Renal cortex interstitium (tissue), 11 donors: ENCODE measurements at regions not wholly inside any gene's neighbourhood (a gene's known extent, or its start where the extent isn't known, plus 50 kb on each side); places are given as distances from the start of the nearest gene placed in this dataset.
"Not testable (repeated sequence)": the region's sequence is repeated elsewhere in the genome, so short reads cannot be mapped to it uniquely, and the experiment has no call there.

Experiments
- DNase-seq, 11 donors: peaks; one replicate each; pipeline ENCODE4 v3.0.0-alpha.2; 2013; ENCODE audit warnings: low read depth in 9 of 11, low spot score in 4 of 11; ENCODE audit errors: extremely low read depth in 1 of 11

GRCh38 chr3:101143012-101143411 lies 149.8 kb upstream of the ABI3BP start:
- no peak for DNase-seq

- no peak for DNase-seq
Observed at GRCh38 chr3:101142160-101142559, 148.9 kb upstream of the ABI3BP start.

GRCh38 chr3:101141135-101141534 lies 147.9 kb upstream of the ABI3BP start:
- DNase-seq = no peak

- DNase-seq = no peak
Observed at GRCh38 chr3:101138817-101139216, 145.6 kb upstream of the ABI3BP start.

GRCh38 chr3:101134331-101134730 lies 141.1 kb upstream of the ABI3BP start:
- no peak for DNase-seq

- DNase-seq = no peak
Observed at GRCh38 chr3:101133652-101134051, 140.4 kb upstream of the ABI3BP start.

- DNase-seq = not testable (repeated sequence)
Observed at GRCh38 chr3:101133197-101133596, 140.0 kb upstream of the ABI3BP start.

GRCh38 chr3:101131767-101132166 lies 138.5 kb upstream of the ABI3BP start:
- no peak for DNase-seq

- DNase-seq = no peak
Observed at GRCh38 chr3:101128786-101129185, 135.6 kb upstream of the ABI3BP start.

- DNase-seq = no peak
Observed at GRCh38 chr3:101128001-101128400, 134.8 kb upstream of the ABI3BP start.

GRCh38 chr3:101124125-101124524 lies 130.9 kb upstream of the ABI3BP start:
- no peak for DNase-seq

- DNase-seq = no peak
Observed at GRCh38 chr3:101123081-101123480, 129.9 kb upstream of the ABI3BP start.

- no peak for DNase-seq
Observed at GRCh38 chr3:101122681-101123080, 129.5 kb upstream of the ABI3BP start.

- DNase-seq = no peak
Observed at GRCh38 chr3:101120039-101120438, 126.8 kb upstream of the ABI3BP start.

- no peak for DNase-seq
Observed at GRCh38 chr3:101119535-101119934, 126.3 kb upstream of the ABI3BP start.

- DNase-seq = no peak
Observed at GRCh38 chr3:101117980-101118379, 124.8 kb upstream of the ABI3BP start.

- no peak for DNase-seq
Observed at GRCh38 chr3:101117465-101117864, 124.2 kb upstream of the ABI3BP start.

GRCh38 chr3:101110295-101110694 lies 117.1 kb upstream of the ABI3BP start:
- DNase-seq = not testable (repeated sequence)

GRCh38 chr3:101104321-101104720 lies 111.1 kb upstream of the ABI3BP start:
- no peak for DNase-seq

- no peak for DNase-seq
Observed at GRCh38 chr3:101102678-101103296, 109.6 kb upstream of the ABI3BP start.

GRCh38 chr3:101100361-101101009 lies 107.3 kb upstream of the ABI3BP start:
- no peak for DNase-seq
